SK-N-SH (cell line): ENCODE measurements at regions not wholly inside any gene's neighbourhood (a gene's known extent, or its start where the extent isn't known, plus 50 kb on each side); places are given as distances from the start of the nearest gene placed in this dataset.

ENCODE experiments used
- CTCF ChIA-PET: fragments of 300-600, 350-600 bp; formaldehyde crosslinking; extraction: SDS; loops from one replicate; lab custom pipeline; 2021; lab: Yijun Ruan, JAX
- POLR2A ChIA-PET: fragments of 350-600 bp; sonication (Branson Sonifier 250); formaldehyde crosslinking; extraction: SDS; loops from one replicate; lab custom pipeline; 2020; ENCODE audit warnings: antibody characterized with exemption, inconsistent platforms; lab: Yijun Ruan, JAX
- DNase-seq: peaks from one replicate; pipeline ENCODE4 v3.0.0; 2012
- H2AFZ ChIP-seq: fragments of 200-600 bp; sonication (generic); 2 replicates; pipeline ENCODE4 v1.8.1; 2016; ENCODE audit warnings: antibody characterized with exemption, mild to moderate bottlenecking, low read depth
- H3F3A ChIP-seq: fragments of 200-600 bp; sonication (generic); replicated peaks from 2 replicates; pipeline ENCODE3; 2016; ENCODE audit warnings: antibody characterized with exemption, mild to moderate bottlenecking; ENCODE audit not compliant: insufficient read depth
- H3K27ac ChIP-seq, 2 experiments: fragments of 200-500 bp in 1 of 2; fragments of 200-600 bp in 1 of 2; sonication (Bioruptor generic) in 1 of 2; sonication (generic), shearing (Covaris generic) in 1 of 2; 2 replicates each; pipeline versions ENCODE4 v1.5.1 to v1.6.1; 2014 to 2016; ENCODE audit warnings: low read depth in 2 of 2, inconsistent platforms in 1 of 2, low read length in 1 of 2, mild to moderate bottlenecking in 1 of 2, mixed read lengths in 1 of 2
- H3K27me3 ChIP-seq: fragments of 200-600 bp; sonication (generic), shearing (Covaris generic); 2 replicates; pipeline ENCODE4 v1.6.1; 2016; ENCODE audit warnings: mixed run types; ENCODE audit not compliant: insufficient read depth
- H3K36me3 ChIP-seq, 2 experiments: fragments of 200-500 bp in 1 of 2; fragments of 200-600 bp in 1 of 2; sonication (Bioruptor generic) in 1 of 2; sonication (generic) in 1 of 2; replicated peaks in 1 of 2; 2 replicates each; pipeline versions ENCODE3 to v1.5.1; 2014 to 2016; ENCODE audit warnings: low read length in 1 of 2, mild to moderate bottlenecking in 1 of 2; ENCODE audit not compliant: insufficient read depth in 2 of 2, control insufficient read depth in 1 of 2
- H3K4me1 ChIP-seq, 2 experiments: fragments of 200-500 bp in 1 of 2; fragments of 200-600 bp in 1 of 2; sonication (Bioruptor generic) in 1 of 2; sonication (generic), shearing (Covaris generic) in 1 of 2; 2 replicates each; pipeline versions ENCODE4 v1.5.1 to v1.6.1; 2014 to 2016; ENCODE audit warnings: low read depth in 1 of 2, low read length in 1 of 2, mixed run types in 1 of 2; ENCODE audit not compliant: insufficient read depth in 2 of 2, control insufficient read depth in 1 of 2
- H3K4me2 ChIP-seq: fragments of 200-600 bp; sonication (generic), shearing (Covaris generic); 2 replicates; pipeline ENCODE4 v1.6.1; 2017; ENCODE audit warnings: mixed run types
- H3K4me3 ChIP-seq, 2 experiments: fragments of 200-500 bp in 1 of 2; fragments of 200-600 bp in 1 of 2; sonication (Bioruptor generic) in 1 of 2; sonication (generic), shearing (Covaris generic) in 1 of 2; 2 replicates each; pipeline versions ENCODE4 v1.5.1 to v1.8.1; 2014 to 2016; ENCODE audit warnings: low read depth in 2 of 2, inconsistent platforms in 1 of 2, low read length in 1 of 2, mild to moderate bottlenecking in 1 of 2, mixed read lengths in 1 of 2, moderate library complexity in 1 of 2
- H3K79me2 ChIP-seq: fragments of 200-600 bp; sonication (generic); 2 replicates; pipeline ENCODE4 v1.8.1; 2017; ENCODE audit warnings: mild to moderate bottlenecking; ENCODE audit not compliant: insufficient read depth
- H3K9ac ChIP-seq: fragments of 200-600 bp; sonication (generic); 2 replicates; pipeline ENCODE4 v1.6.1; 2017; ENCODE audit warnings: mixed run types
- H3K9me2 ChIP-seq: fragments of 200-600 bp; sonication (generic); 2 replicates; pipeline ENCODE4 v1.6.1; 2017; ENCODE audit warnings: mixed run types
- H3K9me3 ChIP-seq: fragments of 200-600 bp; sonication (generic); 2 replicates; pipeline ENCODE4 v1.6.1; 2017; ENCODE audit warnings: mixed run types, mild to moderate bottlenecking, moderate library complexity
- H4K20me1 ChIP-seq: fragments of 200-600 bp; sonication (generic); 2 replicates; pipeline ENCODE4 v1.6.1; 2017; ENCODE audit warnings: mild to moderate bottlenecking, mixed run types; ENCODE audit not compliant: insufficient read depth
- CTCF ChIP-seq: fragments of 200-600 bp; sonication (generic); IDR thresholded peaks from 2 replicates; pipeline ENCODE4 v1.6.1; 2017; ENCODE audit warnings: antibody characterized with exemption, mild to moderate bottlenecking, moderate library complexity
- FOSL2 ChIP-seq: IDR thresholded peaks from 2 replicates; pipeline ENCODE4 v1.4.0; 2012; ENCODE audit warnings: low read depth, mild to moderate bottlenecking, moderate library complexity, borderline replicate concordance
- MAX ChIP-seq: IDR thresholded peaks from 2 replicates; pipeline ENCODE4 v1.4.0; 2012; ENCODE audit warnings: low read depth
- NRF1 ChIP-seq: IDR thresholded peaks from 2 replicates; pipeline ENCODE4 v1.6.1; 2012; ENCODE audit warnings: low read depth, mild to moderate bottlenecking, low read length
- PBX3 ChIP-seq: IDR thresholded peaks from 2 replicates; pipeline ENCODE4; 2012
- RCOR1 ChIP-seq: fragments of 150-350 bp; IDR thresholded peaks from 2 replicates; pipeline ENCODE4 v1.6.1; 2017; ENCODE audit warnings: antibody characterized with exemption, low read length
- REST ChIP-seq: IDR thresholded peaks from 2 replicates; pipeline ENCODE4 v1.6.1; 2012; ENCODE audit warnings: mild to moderate bottlenecking, low read depth, low read length, moderate library complexity
- RFX5 ChIP-seq: IDR thresholded peaks from 2 replicates; pipeline ENCODE4 v1.6.1; 2012; ENCODE audit warnings: mild to moderate bottlenecking, improper control_type of control experiment, low read length
- SIN3A ChIP-seq: IDR thresholded peaks from 2 replicates; pipeline ENCODE4 v1.6.1; 2012; ENCODE audit warnings: low read depth, mild to moderate bottlenecking, low read length, moderate library complexity, borderline replicate concordance
- SMC3 ChIP-seq: IDR thresholded peaks from 2 replicates; pipeline ENCODE4 v1.6.1; 2012; ENCODE audit warnings: low read depth, low read length, improper control_type of control experiment
- USF1 ChIP-seq: IDR thresholded peaks from 2 replicates; pipeline ENCODE4 v1.4.0; 2012; ENCODE audit warnings: low read depth, borderline replicate concordance
- YY1 ChIP-seq: IDR thresholded peaks from 2 replicates; pipeline ENCODE4 v1.4.0; 2012; ENCODE audit warnings: low read depth, mild to moderate bottlenecking
- ZBTB33 ChIP-seq: IDR thresholded peaks from 2 replicates; pipeline ENCODE4 v1.4.0; 2012; ENCODE audit warnings: low read depth, borderline replicate concordance
- WGBS: methylation state at CpG from one replicate; pipeline ENCODE4 v1.1.6; 2017; ENCODE audit warnings: low lambda C conversion rate; 5-methylcytosine and 5-hydroxymethylcytosine counted together

GRCh38 chr7:152910545-152911225, 151.1 kb downstream of the ACTR3B start:
- CTCF ChIA-PET: no interaction called here
- no peaks in the 10 kb centered on the region for H3K9me2 ChIP-seq
- H3K4me3 ChIP-seq: no peak overlapping the region
- H3K9me3 ChIP-seq: 0 out of 2 replicates have a peak, but pooled peaks cover 3% of the 10 kb centered on the region
- no peak for DNase-seq
- H3F3A ChIP-seq: no peaks in the 10 kb centered on the region
- no peaks in the 10 kb centered on the region for H4K20me1 ChIP-seq
- TF ChIP-seq MAX: no peak
- TF ChIP-seq RFX5: no peak
- no peak for TF ChIP-seq CTCF
- no peaks in the 10 kb centered on the region for H3K27me3 ChIP-seq
- no peak overlapping the region for H2AFZ ChIP-seq
- POLR2A ChIA-PET: no interaction called here
- no peaks in the 10 kb centered on the region for H3K36me3 ChIP-seq
- H3K4me1 ChIP-seq: no peaks in the 10 kb centered on the region
- no peaks in the 10 kb centered on the region for H3K79me2 ChIP-seq
- no peak overlapping the region for H3K4me2 ChIP-seq
- H3K27ac ChIP-seq: no peak overlapping the region
- WGBS: 49% methylated on average over 16 of the region's 17 CpGs
- no peak overlapping the region for H3K9ac ChIP-seq

GRCh38 chr7:152911226-152911560, 151.6 kb downstream of the ACTR3B start:
- H3K9me2 ChIP-seq: no peaks in the 10 kb centered on the region
- DNase-seq: no peak
- no peaks in the 10 kb centered on the region for H3K9me3 ChIP-seq
- no peaks in the 10 kb centered on the region for H4K20me1 ChIP-seq
- H3F3A ChIP-seq: no peaks in the 10 kb centered on the region
- CTCF ChIA-PET: no interaction called here
- H3K79me2 ChIP-seq: no peaks in the 10 kb centered on the region
- H3K27me3 ChIP-seq: no peaks in the 10 kb centered on the region
- H3K4me1 ChIP-seq: no peaks in the 10 kb centered on the region
- H3K27ac ChIP-seq: no peak overlapping the region
- H3K4me3 ChIP-seq: no peak overlapping the region
- no peak overlapping the region for H3K9ac ChIP-seq
- no peaks in the 10 kb centered on the region for H3K36me3 ChIP-seq
- H3K4me2 ChIP-seq: no peak overlapping the region
- POLR2A ChIA-PET: no interaction called here
- TF ChIP-seq SMC3 (no peak), ZBTB33 (no peak), PBX3 (no peak), SIN3A (no peak), USF1 (no peak), RCOR1 (no peak), REST (no peak), MAX (no peak), NRF1 (no peak), YY1 (no peak), FOSL2 (no peak)
- 56% methylated on average over 4 of the region's 4 CpGs for WGBS
- no peak overlapping the region for H2AFZ ChIP-seq
